Cardiac fibroblast (primary cell): ENCODE measurements at regions not wholly inside any gene's neighbourhood (a gene's known extent, or its start where the extent isn't known, plus 50 kb on each side); places are given as distances from the start of the nearest gene placed in this dataset.

Source experiments
- DNase-seq, 2 donors: peaks; one replicate each; pipeline versions ENCODE4 v3.0.0 to v3.0.0-alpha.2; 2010; ENCODE audit warnings: low read depth in 2 of 2
- H3K4me3 ChIP-seq, 2 donors: replicated peaks in 1 of 2; 1 replicate in 1 of 2; 2 replicates in 1 of 2; pipeline ENCODE4 v1.5.1; 2011; ENCODE audit warnings: low read depth in 2 of 2, low read length in 2 of 2, mild to moderate bottlenecking in 2 of 2, moderate library complexity in 1 of 2
- TF ChIP-seq, protein P1 (sequence below): IDR thresholded peaks from one replicate; pipeline ENCODE4 v1.5.1; 2011; ENCODE audit warnings: low read depth, mild to moderate bottlenecking, low read length, inconsistent platforms

DNA sequence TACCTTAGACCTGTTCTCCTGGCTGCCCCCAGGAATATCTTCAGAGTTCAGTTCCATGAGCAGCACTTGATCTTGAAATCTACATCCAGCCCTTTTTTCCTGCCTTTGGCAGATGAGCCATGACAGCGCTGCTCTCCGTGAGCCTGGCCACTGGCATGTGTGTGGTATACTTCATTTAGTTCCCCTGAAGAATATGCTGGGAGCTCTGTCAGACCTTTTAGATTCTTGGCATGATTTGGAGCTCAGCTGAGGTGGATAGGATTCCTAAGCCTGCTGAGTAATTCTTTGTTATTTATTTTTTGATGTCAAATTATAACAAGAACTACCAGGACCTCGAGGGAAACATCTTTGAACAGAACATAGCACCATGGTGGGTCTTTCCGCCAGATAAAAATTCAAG, 121.7 kb downstream of the EDEM1 start:
- TF ChIP-seq, protein P1, sequence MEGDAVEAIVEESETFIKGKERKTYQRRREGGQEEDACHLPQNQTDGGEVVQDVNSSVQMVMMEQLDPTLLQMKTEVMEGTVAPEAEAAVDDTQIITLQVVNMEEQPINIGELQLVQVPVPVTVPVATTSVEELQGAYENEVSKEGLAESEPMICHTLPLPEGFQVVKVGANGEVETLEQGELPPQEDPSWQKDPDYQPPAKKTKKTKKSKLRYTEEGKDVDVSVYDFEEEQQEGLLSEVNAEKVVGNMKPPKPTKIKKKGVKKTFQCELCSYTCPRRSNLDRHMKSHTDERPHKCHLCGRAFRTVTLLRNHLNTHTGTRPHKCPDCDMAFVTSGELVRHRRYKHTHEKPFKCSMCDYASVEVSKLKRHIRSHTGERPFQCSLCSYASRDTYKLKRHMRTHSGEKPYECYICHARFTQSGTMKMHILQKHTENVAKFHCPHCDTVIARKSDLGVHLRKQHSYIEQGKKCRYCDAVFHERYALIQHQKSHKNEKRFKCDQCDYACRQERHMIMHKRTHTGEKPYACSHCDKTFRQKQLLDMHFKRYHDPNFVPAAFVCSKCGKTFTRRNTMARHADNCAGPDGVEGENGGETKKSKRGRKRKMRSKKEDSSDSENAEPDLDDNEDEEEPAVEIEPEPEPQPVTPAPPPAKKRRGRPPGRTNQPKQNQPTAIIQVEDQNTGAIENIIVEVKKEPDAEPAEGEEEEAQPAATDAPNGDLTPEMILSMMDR, result no peak
- DNase-seq, result no peak
- no peak overlapping the region for H3K4me3 ChIP-seq

DNA sequence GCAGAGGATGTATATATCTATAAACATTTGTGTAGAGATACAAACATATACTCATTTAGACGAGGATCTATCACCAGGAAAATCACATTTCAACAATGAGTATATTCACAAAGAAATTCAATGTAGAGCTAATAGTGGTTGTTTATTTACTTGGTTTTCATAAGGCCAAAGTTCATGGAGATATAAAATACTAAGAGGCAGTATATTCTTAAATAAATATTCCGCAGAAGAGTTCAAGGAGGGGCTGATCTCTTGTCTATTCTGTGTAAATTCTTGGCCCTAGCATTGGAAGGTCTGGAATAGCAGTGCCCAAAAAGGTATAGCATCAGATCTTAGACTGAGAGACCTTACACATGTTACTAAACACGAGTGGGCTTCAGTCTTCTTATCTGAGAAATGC, 122.1 kb downstream of the EDEM1 start:
- DNase-seq, result no peak
- TF ChIP-seq, protein P1, result no peak
- no peak overlapping the region for H3K4me3 ChIP-seq

DNA sequence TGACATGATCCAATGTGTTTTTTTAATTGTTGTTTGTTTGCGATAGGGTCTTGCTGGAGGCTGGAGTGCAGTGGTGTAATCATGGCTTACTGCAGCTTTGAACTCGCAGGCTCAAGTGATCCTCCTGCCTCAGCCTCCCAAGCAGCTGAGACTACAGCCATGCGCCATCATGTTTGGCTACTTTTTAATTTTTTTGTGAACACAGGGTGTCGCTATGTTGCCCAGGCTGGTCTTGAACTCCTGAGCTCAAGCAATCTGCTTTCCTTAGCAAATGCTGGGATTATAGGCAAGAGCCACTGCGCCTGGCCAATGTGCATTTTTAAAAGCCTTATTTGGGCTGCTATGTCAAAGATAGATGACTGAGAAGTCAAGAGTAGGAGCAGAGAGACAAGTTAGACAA, 123.0 kb downstream of the EDEM1 start:
- H3K4me3 ChIP-seq, result no peak overlapping the region
- TF ChIP-seq, protein P1, result no peak
- no peak for DNase-seq

DNA sequence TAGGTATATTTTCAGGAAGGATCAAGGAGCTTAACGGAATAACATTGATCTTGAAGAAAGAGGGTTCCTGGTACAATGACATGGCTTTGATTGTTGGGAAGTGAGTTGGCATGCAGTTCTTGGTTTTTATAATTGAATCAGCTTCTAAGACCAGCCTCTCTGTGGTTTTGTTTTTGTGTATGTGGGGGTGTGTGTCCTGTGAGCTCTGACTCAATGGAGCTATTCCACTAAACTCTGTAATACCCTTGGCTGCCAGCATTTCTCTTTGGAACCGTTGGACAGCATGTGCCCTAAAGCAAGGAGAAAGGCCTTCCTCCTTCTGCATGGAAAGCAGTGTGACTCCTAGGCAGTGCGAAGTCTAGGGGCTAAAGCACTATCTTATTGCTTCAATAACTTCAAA, 124.8 kb downstream of the EDEM1 start:
- TF ChIP-seq, protein P1, result no peak
- no peak for DNase-seq
- H3K4me3 ChIP-seq, result no peak overlapping the region

DNA sequence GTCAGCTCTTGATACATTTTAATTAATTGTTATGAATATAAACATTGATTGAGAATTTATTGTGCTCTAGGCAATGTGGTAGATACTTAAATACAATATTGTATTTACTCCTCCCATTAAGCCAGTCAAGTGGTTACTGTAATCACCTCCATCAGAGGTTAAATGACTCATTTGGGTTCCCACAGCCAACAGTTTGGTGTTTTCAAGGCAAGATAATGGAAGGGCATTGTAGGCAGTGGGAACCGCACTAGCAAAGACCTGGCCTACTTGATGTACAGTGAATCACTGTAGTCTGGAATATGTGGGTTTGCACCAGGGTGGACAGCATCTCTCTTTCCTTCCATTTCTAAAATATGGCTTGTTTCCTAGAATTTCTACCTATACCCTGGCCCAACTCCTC, 127.4 kb downstream of the EDEM1 start:
- H3K4me3 ChIP-seq, result no peak overlapping the region
- TF ChIP-seq, protein P1, result no peak
- no peak for DNase-seq

DNA sequence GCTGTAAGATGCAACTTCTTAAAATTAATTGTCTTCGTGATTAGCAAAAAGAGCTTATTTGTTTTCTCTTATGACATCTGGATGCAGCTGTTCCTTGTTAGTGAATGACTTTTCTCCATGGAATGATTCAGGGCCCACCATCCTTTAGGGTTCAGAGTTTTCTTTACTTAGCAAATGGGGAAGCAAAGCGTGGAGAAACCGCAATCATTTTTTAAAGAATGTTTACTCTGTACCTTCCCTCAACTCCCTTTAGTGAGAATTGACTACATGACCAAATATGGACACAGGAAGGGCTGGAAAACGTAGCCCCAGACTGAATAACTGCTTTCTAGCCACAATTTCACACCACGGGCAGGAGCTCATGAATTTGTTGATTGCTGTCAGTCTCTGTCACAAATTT, 130.1 kb downstream of the EDEM1 start:
- TF ChIP-seq, protein P1, result no peak
- no peak for DNase-seq
- no peak overlapping the region for H3K4me3 ChIP-seq

DNA sequence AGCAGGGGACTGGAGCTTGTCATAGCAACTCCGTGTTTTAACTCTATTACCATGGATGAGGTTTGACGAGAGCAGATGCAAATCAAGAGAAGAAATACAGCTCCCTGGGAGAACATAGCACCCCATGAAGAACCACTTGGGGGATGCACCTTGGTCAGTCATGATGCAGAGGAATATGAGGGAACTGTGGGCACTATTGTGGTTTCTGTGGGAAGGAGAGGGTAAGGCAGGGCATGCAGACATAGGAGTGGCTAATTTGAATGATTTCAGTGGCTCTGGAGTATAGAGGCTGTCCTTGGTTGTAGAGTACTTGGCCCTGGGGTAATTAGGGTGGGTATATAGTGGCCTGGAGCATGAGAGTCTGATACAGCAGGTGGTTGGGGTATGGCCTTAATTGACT, 131.9 kb downstream of the EDEM1 start:
- no peak overlapping the region for H3K4me3 ChIP-seq
- TF ChIP-seq, protein P1, result no peak
- DNase-seq, result no peak
